Left kidney (tissue), 1 donor: ENCODE measurements at regions not wholly inside any gene's neighbourhood (a gene's known extent, or its start where the extent isn't known, plus 50 kb on each side); places are given as distances from the start of the nearest gene placed in this dataset.

ENCODE experiments used
- DNase-seq: peaks from one replicate; pipeline ENCODE4 v3.0.0-alpha.2; 2013

DNA sequence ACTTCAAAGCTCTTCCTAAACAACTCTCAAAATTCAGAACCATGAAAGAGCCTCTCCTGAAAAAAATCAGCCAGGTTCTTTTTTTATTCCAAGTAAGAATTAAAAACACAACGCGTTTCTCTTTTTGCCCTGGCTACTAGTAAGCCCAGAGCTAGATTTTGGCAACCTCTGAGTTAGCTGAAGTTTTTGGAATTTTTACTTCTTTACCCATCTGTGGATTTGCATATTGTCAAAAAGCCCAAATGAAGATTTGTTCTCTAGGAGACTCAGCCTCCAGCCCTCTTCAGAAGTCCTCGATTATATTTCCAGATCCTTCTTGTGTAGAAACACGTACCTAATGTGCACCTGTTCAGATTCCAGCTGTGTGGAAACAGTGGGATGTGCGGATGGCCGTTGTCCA is 517.9 kb downstream of the TBC1D22A start:
- no peak for DNase-seq

DNA sequence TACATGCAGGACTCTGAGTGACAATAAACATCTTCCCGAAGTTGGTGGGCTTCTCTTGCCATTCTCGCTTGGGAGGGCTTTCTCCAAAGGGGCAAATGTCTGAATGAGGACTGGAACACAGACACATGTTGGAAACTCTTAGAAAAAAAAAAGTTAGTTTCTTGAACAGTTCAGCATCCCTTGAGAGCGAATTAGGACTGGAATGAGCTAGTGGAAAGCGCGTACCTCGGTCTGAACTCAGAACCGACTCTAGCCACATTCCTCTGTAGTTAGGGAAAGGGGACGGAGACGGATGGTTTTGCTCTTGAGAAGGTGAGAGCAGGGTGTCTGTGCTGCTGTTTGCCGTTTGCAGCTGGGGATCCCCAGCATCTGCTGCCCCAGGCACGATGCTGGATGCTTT is 517.3 kb downstream of the TBC1D22A start:
- DNase-seq = no peak

DNA sequence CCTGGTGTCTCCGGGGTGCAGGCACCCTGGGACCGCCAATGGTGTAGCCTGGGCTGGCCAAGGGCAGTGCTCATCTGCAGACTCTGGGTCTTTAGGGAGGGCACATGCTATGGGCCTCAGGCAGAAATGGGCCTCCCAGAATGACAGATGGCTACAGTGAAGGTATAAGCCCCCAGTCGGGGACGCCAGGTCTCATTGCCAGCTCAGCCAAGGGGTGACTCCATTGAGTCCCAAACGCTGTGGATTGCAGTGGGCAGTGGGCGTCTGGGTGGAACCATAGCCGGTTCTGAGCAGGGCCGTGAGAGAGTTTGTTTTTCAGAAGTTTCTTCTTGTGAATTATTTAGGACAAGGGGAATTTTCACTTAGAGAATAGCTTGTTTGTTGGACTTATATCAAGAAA is 516.9 kb downstream of the TBC1D22A start:
- DNase-seq = no peak

DNA sequence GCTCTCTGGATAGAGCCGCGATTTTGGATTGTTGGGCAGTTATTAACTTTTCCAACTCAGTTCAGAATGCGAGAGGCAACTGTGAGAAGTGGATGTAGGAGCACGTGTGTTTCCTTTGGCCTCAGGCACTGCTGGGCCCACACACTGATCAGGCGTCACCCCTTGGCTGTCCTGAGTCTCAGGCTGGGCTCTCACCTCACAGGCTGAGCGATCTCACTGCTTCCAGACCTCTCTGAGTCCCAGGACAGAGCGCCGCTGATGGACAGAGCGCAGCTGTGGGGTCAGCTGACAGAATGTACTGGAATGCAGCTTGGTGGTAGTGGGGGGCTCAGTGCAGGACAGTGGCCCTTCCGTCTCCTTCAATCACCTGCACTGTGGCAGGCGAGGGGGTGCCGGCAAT is 516.2 kb downstream of the TBC1D22A start:
- DNase-seq = no peak

DNA sequence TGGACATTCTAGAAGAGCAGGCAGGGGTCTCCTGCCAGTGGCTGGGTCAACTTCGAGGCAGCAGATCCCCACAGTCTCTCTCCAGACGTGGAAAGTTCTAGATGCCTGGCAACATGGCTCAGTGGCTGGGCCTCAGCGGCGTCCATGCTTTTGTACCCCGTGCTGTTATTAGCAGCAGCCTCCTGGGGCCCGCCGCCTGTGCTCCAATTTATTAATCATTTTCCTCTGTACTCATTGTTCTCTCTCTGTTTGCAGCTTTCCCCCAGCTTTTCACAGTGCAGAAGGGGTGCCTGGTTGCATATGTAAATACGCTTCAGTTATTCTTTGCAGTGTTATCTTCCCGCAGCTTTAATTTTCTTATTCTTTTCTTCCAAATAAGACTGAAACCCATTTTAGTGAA is 515.1 kb downstream of the TBC1D22A start:
- no peak for DNase-seq

DNA sequence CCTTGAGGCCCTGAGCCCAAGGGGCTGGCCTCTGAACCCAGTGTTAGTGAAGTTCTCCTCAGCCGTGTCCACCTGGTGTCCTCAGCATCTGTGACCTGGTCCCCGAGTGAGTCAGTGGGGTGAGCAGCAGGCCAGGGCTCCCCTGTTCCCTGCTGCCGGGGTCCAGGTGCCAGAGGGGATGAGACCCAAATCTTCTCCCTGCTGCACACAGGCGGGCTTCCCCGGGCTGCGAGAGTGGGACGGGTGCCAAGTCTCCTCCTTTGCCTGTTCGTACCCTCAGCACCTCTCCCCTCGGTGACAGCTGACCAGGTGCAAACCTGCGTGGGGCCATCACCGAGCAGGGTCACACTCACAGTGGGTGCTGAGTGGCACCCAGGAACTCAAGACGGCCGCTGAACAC is 514.5 kb downstream of the TBC1D22A start:
- no peak for DNase-seq

DNA sequence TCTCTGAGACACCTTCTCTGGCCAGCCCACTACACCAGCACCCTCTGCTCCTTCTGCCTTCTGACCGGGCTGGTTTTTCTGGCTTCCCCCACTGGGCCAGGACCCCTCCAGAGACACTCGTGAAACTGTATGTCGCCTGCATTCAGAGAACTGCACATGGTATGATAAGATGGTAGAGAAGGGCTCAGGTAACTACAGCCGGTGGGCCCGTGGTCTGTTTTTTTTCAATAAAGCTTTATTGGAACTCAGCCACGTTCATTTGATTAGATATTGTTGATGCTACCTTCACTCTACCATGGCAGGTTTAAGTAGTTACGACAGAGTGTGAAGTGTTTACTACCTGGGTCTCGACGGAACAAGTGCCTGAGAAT is 514.0 kb downstream of the TBC1D22A start:
- no peak for DNase-seq

DNA sequence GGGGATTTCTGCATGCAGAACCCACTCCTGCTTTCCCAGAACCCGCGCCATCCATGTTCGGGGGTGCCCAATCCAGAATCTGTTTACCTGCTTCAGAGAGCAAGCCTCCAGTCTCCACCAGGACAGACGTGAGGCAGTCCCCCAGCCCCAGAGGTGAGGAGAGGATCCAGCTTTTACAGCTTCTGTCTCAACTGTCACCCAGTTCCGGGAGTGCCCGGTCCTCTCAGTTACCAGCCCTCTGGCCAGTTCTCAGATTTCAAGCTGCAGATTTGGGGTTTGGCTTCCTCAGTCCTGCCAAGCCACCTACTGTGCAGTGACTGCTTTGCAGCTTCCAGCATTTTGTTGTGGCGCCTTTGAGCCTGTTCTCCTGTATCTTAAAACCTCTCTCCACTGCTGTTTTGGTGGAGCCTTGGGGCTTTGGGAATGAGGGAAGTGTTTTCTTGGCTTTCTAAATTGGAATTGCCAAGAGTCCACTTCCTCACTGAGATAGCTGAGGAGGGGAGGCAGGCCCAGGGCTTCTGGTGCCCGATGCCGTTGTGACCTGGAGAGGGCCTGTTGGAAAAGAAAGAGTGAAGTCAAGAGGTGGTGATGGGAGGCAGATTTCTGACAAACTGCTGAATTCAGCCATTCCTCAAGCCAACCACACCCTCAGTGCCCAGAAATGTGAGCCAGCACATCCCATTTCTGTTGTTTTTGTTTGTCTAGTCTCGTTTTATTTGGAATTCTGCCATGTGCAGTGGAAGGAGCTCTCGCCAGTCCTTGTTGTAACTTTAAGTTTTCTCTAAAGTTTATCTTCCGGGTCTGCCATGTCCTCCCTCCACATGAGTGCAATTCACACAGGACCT is 513.4 kb downstream of the TBC1D22A start:
- no peak for DNase-seq

DNA sequence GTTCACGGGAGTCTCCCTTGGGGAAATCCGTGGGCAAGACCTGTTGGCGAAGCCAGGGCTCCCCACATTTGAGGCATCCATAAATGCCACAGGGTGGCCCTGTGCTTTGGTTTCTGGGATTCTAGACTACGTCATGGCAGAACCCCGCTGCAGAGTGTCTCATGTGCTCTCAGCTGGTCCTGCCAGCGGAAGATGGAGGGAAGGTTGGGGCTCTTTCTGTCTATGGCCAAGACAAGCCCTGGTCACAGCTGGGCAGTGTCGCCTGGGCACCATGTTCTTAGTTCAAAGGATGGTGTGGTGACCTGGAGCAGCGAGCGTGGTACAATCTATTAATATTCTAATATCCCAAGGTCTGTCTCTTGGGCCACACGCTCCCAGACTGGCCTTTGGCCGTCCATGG is 511.7 kb downstream of the TBC1D22A start:
- no peak for DNase-seq

DNA sequence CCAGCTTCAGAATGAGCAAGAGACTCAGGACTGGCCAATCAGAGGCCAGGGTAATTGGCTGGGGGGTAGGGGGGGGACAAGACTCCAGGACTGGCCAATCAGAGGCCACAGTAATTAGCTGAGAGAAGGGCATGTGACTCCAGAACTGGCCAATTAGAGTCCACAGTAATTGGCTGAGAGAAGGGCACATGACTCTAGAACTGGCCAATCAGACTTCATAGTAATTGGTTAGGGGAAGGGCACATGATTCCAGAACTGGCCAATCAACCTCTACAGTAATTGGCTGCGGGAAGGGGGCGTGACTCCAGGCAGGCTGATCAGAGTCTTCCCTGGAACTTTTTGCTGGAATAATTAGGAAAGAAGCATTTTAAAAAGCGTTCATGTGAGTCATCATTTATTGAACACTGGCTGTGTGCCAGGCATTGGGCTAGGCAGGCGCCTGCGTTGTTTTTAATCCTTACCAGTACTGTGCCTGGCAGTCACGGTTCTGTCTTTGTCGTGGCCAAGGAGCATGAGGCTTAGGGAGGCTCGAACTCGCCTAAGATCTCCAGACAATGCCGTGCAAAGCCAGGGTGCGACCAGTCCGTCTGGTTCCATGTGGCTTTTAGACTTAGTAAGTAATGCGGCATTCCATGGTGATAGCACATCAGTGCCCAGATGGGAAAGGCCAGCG is 508.1 kb downstream of the TBC1D22A start:
- DNase-seq = no peak

DNA sequence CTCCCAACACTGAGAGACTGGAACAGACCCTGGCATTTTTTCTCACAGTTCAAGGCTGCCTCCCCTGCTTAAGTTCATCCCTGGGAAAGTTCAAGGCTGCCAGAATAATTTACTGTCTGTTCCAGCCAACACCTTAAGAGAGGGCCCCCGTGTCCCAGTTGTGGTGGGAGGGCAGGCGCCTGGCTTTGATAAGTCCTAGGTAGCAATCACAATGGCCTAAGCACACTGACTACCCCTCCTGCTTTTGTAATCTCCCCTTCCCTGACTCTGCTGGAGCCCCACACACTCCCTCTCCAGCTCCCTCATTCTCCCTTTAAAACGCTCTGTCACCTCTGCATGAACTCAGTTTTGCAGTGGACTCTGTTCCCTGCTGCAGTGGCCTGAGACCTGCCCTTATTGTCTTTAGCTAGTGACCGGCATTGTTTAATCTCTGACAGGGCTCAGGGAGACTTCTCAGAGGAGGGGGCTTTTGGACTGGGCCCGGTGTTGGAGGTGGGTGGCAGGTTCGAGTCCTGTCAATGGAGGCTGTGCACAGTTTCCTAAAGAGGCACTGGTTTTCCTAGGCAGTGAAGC is 507.2 kb downstream of the TBC1D22A start:
- DNase-seq = no peak

DNA sequence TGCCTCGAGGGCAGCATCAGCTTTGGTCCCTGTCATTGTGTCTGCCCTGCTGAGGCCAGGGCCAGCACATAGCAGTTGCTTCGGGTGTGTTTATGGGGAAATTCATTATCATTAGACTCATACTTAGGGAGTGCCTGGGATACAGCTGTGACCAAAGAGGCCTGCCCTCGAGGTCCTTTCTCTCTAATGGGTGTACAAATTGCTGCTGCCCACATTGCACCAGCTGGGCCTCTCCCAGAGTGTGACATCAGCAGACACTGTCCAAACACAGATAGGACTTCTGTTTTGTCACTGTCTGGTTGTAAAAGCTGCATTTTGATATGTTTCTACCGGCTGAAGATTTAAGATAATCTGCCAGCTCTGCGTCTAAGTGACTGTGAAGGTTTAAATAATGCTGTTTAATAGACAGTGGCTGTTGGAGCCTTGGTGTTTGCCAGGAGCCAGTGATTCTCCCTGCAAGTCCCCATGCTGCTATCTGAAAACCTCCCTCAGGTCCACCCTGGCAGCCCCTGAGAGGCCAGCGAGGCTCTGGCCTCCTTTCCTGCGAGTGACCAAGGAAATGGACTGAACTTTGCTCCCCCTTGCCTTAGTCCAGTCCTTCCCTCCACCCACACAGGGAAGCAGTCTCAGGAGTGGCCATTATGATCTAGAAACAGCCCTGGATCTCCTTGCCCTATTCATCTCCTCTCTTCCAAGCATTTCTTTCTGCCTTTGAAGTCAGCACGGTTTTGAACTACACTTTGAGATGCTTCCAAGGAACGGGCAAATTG is 505.2 kb downstream of the TBC1D22A start:
- no peak for DNase-seq

DNA sequence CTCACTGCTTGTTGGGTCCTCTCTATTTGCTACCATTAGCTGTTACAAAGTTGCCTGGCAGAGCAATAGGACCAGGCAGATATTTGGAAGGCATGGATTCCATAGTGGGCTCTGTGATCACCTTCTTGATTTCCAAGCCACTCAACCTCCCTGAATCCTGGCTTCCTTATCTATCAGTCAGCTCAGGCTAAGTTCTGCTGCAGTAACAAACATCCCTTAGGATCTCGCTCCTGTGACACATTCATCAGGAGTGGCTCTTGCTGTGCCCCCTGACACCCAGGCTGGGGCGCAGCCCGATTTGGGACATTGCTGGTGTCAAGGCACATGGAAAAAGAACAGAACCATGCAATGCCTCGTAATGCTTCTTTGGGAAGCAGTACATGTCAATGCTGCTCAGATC is 503.9 kb downstream of the TBC1D22A start:
- DNase-seq = no peak

DNA sequence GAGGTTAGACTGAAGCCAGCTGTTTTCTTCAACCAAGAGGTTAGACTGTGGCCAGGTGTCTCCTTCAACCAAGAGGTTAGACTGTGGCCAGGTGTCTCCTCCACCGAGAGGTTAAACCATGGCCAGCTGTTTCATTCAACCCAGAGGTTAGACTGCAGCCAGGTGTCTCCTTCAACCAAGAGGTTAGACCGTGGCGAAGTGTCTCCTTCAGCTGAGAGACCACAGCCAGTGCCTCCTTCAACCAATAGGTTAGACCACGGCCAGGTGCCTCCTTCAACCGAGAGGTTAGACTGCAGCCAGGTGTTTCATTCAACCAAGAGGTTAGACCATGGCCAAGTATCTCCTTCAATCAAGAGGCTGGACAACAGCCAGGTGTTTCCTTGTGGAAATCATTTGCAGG is 498.1 kb downstream of the TBC1D22A start:
- DNase-seq = no peak

DNA sequence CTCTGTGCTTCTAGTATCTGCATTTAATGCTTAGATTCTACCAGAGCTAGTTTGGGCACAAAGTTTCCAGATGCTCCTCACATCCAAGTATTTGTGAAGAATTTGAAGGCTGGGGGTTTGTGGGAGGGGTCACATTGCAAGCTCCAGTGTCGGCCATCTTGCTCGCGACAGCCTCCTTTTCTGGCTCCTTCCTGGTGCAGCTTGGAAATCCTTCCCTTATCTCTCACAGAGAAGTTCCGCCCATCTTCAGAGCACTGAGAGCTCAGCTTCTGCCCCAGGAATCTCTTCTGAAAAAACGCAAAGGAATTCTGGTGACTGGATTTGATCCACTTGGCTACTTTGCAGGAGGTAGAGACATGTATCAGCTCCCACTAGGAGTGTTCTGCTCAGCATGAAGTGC is 497.5 kb downstream of the TBC1D22A start:
- no peak for DNase-seq

DNA sequence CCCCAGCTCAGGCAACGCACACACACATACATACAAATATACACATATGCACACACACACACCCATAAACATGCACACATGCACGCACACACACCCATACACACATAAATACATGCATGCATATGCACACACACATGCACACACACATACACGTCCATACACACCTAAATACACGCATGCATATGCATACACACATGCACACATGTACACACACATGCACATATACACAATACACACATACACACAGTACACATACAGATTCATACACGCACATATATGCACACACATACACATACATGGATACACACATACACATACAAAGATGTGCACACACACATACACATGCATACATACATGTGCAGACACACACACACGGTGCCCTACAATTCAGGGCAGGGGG is 496.6 kb downstream of the TBC1D22A start:
- DNase-seq = no peak

DNA sequence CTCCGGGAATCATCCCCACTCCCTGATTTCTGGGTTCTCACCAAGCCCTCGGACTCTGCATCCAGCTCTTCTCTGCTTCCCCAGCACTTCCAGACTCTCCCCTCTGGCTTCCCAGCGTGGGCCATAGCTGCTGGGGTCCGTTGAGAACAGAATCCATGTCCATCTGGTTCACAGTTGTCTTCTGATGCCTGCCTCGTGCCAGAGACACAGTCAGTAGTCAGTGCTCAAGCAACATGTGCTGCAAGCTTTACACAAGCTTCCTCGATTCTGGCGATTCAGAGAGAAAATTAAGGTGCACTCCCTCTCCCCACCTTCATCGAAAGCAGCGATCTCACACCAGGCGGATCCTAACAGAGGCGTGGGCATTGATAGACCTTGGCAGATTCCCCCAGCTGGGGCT is 495.5 kb downstream of the TBC1D22A start:
- no peak for DNase-seq

DNA sequence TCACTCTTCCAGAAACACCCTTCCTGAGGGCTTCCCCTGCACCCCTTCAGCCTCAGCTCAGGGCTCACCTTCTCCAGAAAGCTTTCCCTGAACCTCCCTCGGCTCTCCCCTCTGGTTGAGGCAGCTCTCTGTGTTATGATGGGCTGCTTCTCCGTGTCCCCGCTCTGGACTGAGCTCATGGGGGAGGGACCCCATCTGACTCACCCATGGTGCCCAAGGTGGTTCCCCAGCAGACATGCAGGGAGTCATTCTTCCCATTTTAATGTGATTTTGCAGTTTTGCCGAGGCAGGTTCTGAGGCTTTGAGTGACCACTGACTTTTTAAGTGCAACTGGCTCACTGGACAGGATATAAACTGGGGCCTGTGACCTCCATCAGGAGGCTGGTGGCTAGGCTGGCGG is 495.1 kb downstream of the TBC1D22A start:
- DNase-seq = no peak

DNA sequence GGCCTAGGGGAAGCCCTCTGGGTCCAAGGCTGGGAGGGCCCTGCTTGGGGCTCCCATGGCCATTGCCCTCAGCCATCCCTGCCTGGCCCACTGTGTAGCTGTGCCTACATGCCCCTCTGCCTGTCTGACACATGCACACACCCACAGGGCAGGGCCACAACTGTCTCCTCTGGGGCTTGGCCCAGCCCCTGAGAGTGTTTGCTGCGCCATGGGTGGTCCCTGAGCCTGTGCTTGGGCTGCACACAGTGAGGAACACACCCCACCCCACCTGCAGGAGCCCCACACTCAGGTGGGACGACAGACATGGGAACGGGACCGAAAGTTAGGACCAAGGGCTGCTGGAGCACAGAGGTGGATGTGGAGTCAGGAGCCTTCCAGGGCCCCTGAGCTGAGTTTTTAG is 489.5 kb downstream of the TBC1D22A start:
- DNase-seq = no peak

DNA sequence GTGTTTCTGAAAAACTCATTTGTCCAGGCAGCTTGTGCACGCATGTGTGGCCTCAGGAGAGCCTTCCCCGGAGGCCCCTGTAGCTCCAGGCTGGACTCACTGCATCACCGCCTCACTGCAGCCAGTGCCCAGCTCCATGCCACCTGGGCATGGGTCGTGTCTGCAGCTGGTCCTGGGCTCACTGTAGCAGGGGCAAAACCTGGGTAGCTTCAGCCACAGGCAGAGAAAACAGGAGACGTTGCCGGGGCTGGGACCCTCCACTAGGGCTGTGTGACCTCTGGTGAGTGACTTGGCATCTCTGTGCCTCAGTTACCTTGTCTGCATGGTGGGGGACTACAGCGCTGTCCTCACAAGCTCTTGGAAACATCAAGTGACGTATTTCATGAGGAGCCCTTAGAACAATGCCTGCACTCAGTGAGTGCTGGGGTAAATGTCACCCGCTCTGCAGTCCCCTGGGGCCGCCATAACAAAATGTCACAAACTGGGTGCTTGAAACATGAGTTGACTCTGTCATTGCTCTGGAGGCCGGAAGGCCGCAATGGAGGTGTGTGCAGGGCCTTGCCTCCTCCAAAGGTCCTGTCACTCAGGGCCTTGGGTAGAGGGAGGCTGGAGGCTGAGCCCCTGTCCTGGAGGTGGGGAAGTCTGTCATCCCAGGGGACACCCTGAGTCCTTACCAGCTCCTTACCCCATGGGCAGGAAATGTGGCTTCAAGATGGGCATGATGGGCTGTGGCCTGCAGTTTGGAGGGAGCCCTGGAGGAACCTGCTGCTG is 488.7 kb downstream of the TBC1D22A start:
- no peak for DNase-seq

DNA sequence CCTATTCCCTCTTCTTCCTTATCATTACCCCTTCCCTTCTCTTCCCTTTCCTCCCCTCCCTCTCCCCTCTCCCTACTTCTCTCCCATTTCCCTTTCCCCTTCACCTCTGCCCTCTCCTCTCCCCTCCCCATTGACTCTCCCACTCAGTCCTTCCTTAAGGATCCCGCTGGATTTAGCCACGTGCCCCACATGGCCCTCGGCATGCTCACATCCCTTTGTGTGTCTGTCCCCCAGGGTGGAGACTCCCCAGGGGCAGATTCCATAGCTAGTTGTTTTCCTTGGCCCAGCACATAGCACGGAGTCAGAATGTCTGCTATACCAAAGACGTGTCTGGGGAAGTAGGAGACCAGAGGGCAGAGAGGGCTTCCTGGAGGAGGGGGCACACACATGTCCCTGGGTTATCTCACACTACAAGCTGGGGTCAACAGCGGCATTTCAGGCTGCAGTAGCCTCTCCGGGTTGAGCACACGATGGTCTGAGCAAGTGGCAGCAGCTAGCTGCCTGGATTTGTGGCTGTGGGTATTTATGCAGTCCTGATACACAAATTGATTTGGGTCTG is 487.0 kb downstream of the TBC1D22A start:
- no peak for DNase-seq

DNA sequence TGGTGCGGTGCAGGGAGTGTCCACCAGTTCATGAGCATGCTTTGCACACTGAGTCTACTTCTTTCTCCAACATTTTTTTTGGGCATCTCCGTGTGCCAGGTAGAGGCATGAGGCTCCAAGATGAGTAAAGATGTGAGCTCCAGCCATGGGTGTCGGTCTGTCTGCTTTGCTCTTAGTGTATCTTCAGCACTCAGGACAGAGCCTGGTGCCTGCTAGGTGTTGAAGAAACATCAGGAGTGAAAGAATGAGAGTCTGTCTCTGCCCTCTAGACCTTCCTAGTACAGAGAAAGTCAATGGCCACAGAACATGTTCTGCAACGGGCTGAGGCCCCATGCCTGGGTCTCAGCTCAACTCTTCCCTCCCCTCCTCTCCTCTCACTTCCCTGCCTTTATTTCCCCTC is 486.5 kb downstream of the TBC1D22A start:
- no peak for DNase-seq
